ENCODE measurements at regions not wholly inside any gene's neighbourhood (a gene's known extent, or its start where the extent isn't known, plus 50 kb on each side); places are given as distances from the start of the nearest gene placed in this dataset.

DNA sequence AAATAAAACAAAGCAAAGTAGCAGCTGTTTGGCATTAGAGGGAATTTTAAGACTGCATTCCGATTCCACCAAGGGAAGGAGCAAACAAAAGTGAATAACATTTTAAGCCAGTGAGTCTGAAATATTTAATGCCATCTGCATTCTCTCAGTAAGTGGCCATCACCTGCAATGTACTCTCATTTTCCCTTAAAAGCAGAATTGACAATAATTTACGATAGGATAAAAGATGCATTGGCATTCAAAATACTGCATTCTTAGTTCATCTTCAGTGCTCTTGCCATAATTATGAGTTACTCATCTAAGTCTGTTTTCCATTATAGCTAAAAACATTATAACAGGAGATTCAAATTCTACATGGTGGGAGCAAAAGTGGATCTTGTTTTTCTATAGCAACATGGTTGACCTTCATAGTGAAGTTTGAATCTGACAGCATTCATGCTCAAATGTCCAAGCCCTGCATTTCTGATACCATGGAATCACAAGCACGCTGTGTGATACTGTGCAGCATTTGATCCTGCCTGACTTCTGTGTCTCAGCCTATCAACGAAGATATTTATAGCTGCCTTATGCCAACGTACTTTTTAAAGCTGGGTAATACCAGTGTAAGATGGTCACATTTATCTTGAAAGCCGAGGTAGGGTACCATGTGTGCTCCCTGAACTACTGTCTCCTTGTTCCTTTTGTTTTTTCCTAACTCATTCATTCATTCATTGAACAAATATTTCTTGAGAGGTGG lies 355.3 kb upstream of the IGFBP7 start:
- TF ChIP-seq POLR2A (IDR thresholded peaks at IDR 0.05): no peak
- TF ChIP-seq EP300 (IDR thresholded peaks at IDR 0.05): no peak
- TF ChIP-seq CTCF (IDR thresholded peaks at IDR 0.05): no peak
- no peak for TF ChIP-seq POLR2AphosphoS5 (IDR thresholded peaks at IDR 0.05)
- 79 to 87% methylated on average over 6 of the region's 6 CpGs for WGBS, 2 donors
- no peak for ATAC-seq (ENCODE audit: low FRiP score in 2 of 2)
- no peak for DNase-seq
- H3K27ac ChIP-seq: no peak overlapping the region
- no peaks in the 10 kb centered on the region for H3K27me3 ChIP-seq
- H3K4me3 ChIP-seq: no peak overlapping the region
- H3K36me3 ChIP-seq: no peaks in the 10 kb centered on the region
- no peaks in the 10 kb centered on the region for H3K4me1 ChIP-seq
- no peaks in the 10 kb centered on the region for H3K9me3 ChIP-seq

DNA sequence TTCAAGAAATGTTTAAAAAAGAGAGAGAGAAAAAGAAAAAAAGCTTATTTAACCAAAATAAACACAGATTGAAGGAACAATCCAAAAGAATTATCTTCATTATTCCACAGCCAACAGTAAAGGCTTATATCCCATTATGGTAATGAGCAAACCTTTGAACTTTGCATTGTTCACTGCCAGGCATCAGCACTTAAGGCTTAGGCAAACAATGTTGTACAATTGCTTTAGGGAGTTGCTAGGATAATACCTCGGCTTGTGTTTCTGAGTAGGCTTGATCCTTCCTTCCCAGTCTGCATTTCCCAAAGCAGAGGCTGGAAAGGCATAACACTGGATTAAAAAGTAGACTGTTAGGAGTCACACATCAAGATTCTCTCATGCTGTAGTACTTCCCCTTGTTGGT lies 352.7 kb upstream of the IGFBP7 start:
- Histone ChIP-seq H3K4me1 (no peaks in the 10 kb centered on the region), H3K4me3 (no peak overlapping the region), H3K27ac (no peak overlapping the region), H3K27me3 (no peaks in the 10 kb centered on the region), H3K9me3 (no peaks in the 10 kb centered on the region), H3K36me3 (no peaks in the 10 kb centered on the region)
- 46 to 53% methylated on average over 1 of the region's 1 CpG for WGBS, 2 donors
- DNase-seq: no peak
- ATAC-seq (ENCODE audit: low FRiP score in 2 of 2): no peak
- TF ChIP-seq CTCF (IDR thresholded peaks at IDR 0.05): no peak
- TF ChIP-seq POLR2AphosphoS5 (IDR thresholded peaks at IDR 0.05): no peak
- TF ChIP-seq EP300 (IDR thresholded peaks at IDR 0.05): no peak
- TF ChIP-seq POLR2A (IDR thresholded peaks at IDR 0.05): no peak

GRCh38 chr4:57460967-57461366 lies 350.8 kb upstream of the IGFBP7 start:
- Histone ChIP-seq H3K27me3 (no peaks in the 10 kb centered on the region), H3K36me3 (no peaks in the 10 kb centered on the region), H3K4me1 (no peaks in the 10 kb centered on the region), H3K4me3 (no peak overlapping the region), H3K9me3 (no peaks in the 10 kb centered on the region), H3K27ac (no peak overlapping the region)
- ATAC-seq (ENCODE audit: low FRiP score in 2 of 2) (no peak), DNase-seq (no peak)
- 50 to 51% methylated on average over 1 of the region's 1 CpG for WGBS, 2 donors
- TF ChIP-seq POLR2A (IDR thresholded peaks at IDR 0.05): no peak

DNA sequence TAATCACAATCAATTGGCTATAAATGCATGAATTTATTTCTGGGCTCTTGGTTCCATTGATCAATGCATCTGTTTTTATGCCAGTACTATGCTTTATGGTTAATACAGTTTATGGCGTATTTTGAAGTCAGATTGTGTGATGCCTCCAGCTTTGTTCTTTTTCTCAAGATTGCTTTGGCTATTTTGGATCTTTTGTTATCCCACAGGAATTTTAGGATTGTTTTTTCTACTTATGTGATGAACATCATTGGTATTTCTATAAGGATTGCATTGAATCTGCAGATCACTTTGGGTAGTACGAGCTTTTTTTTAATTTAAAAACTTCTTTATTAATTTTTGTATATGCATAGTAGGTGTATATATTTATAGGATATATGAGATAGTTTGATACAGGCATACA lies 338.7 kb upstream of the IGFBP7 start:
- Histone ChIP-seq H3K27ac (no peak overlapping the region), H3K36me3 (no peaks in the 10 kb centered on the region), H3K4me1 (no peaks in the 10 kb centered on the region), H3K4me3 (no peak overlapping the region), H3K27me3 (no peaks in the 10 kb centered on the region), H3K9me3 (peaks cover 0 to 3% (median 0%) of the 10 kb centered on the region in 4 donors)
- TF ChIP-seq POLR2AphosphoS5 (IDR thresholded peaks at IDR 0.05) (no peak), CTCF (IDR thresholded peaks at IDR 0.05) (no peak), POLR2A (IDR thresholded peaks at IDR 0.05) (no peak), EP300 (IDR thresholded peaks at IDR 0.05) (no peak)
- ATAC-seq (ENCODE audit: low FRiP score in 2 of 2) (no peak), DNase-seq (no peak)
- WGBS, 2 donors: 65 to 69% methylated on average over 2 of the region's 2 CpGs

DNA sequence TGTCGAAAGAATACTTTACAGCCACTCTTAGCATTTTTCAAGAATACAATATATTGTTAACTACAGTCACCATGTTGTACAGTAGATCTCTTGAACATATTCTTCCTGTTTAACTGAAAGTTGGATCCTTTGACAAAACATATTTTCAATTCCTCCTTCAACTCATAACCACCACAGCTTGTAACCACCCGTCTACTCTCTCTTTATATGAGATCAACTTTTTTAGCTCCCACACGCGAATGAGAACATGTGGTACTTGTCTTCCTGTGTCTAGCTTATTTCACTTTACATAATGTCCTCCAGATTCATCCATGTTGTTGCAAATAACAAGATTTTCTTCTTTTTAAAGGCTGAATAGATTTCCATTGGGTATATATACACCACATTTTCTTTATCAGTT lies 338.3 kb upstream of the IGFBP7 start:
- ATAC-seq (ENCODE audit: low FRiP score in 2 of 2): no peak
- Histone ChIP-seq H3K4me1 (peaks cover 0 to 3% (median 0%) of the 10 kb centered on the region in 4 donors), H3K4me3 (no peak overlapping the region), H3K36me3 (no peaks in the 10 kb centered on the region), H3K9me3 (peaks cover 0 to 3% (median 0%) of the 10 kb centered on the region in 4 donors), H3K27me3 (no peaks in the 10 kb centered on the region), H3K27ac (no peak overlapping the region)
- TF ChIP-seq EP300 (IDR thresholded peaks at IDR 0.05): no peak
- no peak for TF ChIP-seq POLR2A (IDR thresholded peaks at IDR 0.05)
- TF ChIP-seq POLR2AphosphoS5 (IDR thresholded peaks at IDR 0.05): no peak
- TF ChIP-seq CTCF (IDR thresholded peaks at IDR 0.05): no peak
- no peak for DNase-seq
- 90 to 91% methylated on average over 4 of the region's 4 CpGs for WGBS, 2 donors
